LNCAP (cell line): ENCODE measurements at regions not wholly inside any gene's neighbourhood (a gene's known extent, or its start where the extent isn't known, plus 50 kb on each side); places are given as distances from the start of the nearest gene placed in this dataset.

Experiments used
- TF ChIP-seq, protein P1 (sequence below): fragments of 450-650 bp; IDR thresholded peaks from 2 replicates; pipeline ENCODE4 v1.5.1; 2017; ENCODE audit warnings: mild to moderate bottlenecking

DNA sequence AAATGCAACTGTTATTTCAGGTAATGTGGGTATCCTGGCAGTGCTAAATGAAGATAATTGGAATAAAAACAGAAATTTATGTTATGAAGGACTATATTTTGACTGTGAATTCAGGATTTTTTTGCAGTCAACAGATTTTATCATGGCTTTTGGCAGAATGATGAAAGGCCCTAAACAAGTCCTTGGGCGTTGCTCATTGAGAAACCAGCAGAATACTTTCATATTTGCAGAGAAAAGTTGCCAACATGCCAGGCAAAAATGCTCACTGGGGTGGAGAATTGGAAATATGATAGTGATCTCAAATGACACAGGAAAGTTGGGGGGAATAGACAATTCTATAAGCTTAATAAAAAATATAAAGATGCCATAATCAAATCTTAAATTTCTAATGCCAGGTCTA lies 121.1 kb downstream of the GPR85 start:
- TF ChIP-seq, protein P1, sequence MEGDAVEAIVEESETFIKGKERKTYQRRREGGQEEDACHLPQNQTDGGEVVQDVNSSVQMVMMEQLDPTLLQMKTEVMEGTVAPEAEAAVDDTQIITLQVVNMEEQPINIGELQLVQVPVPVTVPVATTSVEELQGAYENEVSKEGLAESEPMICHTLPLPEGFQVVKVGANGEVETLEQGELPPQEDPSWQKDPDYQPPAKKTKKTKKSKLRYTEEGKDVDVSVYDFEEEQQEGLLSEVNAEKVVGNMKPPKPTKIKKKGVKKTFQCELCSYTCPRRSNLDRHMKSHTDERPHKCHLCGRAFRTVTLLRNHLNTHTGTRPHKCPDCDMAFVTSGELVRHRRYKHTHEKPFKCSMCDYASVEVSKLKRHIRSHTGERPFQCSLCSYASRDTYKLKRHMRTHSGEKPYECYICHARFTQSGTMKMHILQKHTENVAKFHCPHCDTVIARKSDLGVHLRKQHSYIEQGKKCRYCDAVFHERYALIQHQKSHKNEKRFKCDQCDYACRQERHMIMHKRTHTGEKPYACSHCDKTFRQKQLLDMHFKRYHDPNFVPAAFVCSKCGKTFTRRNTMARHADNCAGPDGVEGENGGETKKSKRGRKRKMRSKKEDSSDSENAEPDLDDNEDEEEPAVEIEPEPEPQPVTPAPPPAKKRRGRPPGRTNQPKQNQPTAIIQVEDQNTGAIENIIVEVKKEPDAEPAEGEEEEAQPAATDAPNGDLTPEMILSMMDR, result no peak

DNA sequence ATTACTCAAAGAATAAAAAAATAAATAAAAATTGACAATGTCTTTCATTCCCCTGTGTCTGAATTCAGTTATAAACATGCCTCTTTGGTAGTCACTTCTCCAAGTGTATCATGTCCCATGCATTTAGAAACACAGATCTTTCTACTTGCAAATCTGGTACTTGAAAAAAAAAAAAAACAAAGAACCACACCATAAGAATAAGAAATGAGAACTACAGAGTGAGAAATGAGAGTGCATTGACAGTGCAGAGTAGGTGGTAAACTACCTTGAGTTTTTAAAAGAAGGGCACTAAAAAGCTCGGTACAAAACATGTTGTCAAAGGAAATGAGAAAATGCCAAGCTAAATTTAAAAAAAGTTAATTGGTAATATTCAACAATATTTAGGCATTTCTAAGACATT lies 123.0 kb downstream of the GPR85 start:
- TF ChIP-seq, protein P1, result no peak

DNA sequence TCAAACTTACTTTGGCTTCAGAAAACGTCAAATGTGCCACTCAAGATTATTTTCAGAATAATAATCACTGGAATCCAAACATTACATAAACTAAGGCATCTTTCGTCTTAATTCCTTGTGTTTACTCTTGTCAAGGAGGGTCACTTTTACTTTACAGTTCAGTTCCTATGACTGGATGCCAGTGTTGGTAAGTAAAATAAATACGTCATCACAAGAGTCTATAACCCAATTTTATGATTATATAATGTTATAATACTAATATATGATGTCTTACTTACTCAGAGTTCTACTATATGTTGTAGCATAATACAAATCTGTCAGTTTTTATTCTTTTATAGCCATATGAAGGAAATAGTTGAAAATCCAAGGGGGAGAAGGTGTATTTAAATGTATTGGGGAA lies 123.8 kb downstream of the GPR85 start:
- TF ChIP-seq, protein P1, result no peak

DNA sequence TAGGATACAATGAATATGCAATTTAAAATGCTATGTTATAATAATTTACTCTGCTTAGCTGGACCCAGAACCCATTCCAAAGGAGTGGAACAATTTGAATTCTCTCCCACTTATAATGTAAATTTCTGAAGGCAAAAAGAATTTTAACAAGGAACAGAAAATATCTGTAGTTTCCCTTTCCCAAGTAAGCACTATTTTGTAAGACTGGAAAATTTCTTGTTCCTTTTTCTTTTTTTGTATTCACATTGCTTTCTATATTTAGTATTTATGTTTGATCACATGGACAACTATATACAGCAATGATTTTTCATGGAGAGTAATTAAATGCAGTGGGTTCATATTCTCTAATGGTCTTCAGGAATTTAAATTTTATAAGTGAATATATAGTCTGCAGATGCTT lies 127.4 kb downstream of the GPR85 start:
- TF ChIP-seq, protein P1, result no peak

DNA sequence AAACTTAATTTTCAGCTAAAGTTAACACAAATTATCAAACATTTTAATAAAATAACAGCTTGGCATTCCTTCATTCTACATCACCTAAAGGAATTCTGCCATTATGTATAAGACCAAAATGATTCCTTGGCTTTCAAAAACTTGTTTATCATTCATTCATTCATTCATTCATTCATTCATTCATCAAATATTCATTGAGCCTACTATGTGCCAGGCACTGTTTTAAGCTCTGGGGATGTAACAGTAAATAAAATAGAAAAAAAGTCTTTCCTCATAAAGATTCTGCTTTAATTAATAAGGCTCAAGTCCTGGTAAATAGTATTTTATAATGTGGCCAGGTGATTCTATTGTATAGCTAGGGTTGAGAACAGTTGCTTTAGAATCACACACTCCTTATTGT lies 127.9 kb downstream of the GPR85 start:
- TF ChIP-seq, protein P1, result no peak

DNA sequence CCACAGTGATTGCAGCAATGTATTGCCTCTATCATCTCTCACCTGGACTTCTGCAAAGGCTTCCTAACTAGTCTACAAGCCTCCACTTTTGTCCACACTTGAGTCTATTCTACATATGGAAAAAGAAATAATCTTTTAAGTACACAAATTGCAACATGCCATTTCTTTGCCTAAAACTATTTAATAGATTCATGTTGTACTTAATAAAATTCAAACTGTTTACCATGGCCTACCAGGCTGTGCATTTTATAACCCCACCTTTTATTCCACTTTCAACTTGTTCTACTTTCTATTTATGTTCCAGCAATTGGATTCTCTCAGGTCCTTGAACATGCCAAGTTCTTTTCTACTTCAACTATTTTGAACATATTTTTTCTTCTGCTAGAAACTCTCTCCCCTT lies 128.7 kb downstream of the GPR85 start:
- TF ChIP-seq, protein P1, result no peak

DNA sequence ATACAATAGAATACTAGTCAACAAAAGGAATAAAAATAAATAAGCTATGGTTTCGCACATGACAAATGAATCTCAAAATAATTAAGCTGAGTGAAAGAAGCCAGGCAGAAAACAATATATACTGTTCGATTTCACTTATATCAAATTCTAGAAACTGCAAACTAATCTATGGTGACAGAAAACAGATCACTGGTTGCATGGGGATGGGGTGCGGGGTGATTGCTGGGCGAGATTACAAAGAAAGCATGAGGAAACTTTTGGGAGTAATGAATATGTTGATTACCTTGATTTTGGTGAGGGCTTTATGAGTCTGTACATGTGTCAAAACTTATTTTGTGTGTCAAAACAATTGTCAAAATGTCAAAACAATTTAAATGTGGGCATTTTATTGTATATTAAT lies 135.6 kb downstream of the GPR85 start:
- TF ChIP-seq, protein P1, result no peak

DNA sequence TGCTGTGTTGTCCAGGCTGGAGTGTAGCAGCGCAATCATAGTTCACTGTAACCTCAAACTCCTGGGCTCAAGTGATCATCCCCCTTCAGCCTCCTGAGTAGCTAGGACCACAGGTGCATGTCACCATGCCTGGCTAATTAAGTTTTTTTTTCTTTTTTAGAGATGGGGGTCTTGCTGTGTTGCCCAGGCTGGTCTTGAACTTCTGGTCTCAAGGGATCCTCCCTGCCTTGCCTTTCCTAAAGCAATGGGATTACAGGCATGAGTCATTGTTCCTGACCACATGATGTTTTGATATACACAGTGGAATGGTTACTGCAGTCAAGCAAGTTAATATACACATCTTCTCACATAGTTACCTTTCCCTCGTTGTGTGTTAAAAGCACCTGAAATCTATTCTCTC lies 140.3 kb downstream of the GPR85 start:
- TF ChIP-seq, protein P1, result no peak
